Islet of Langerhans (tissue), 1 donor: ENCODE measurements at regions not wholly inside any gene's neighbourhood (a gene's known extent, or its start where the extent isn't known, plus 50 kb on each side); places are given as distances from the start of the nearest gene placed in this dataset.
"Not testable (repeated sequence)": the region's sequence is repeated elsewhere in the genome, so short reads cannot be mapped to it uniquely, and the experiment has no call there.

ENCODE experiments used
- FAIRE-seq: peaks from one replicate; lab custom pipeline; 2011; peaks lifted over from hg19 to GRCh38; lab: Jason Lieb, UNC

GRCh38 chr15:36177590-36178302 is 401.7 kb upstream of the CDIN1 start:
- peak; percentile 100 for FAIRE-seq

- FAIRE-seq = no peak
Observed at GRCh38 chr15:36178303-36178633, 401.2 kb upstream of the CDIN1 start.

- no peak for FAIRE-seq
Observed at GRCh38 chr15:36183201-36183600, 396.2 kb upstream of the CDIN1 start.

GRCh38 chr15:36185438-36185837 is 394.0 kb upstream of the CDIN1 start:
- FAIRE-seq = no peak

- FAIRE-seq = no peak
Observed at GRCh38 chr15:36185845-36186244, 393.6 kb upstream of the CDIN1 start.

- no peak for FAIRE-seq
Observed at GRCh38 chr15:36186376-36186775, 393.1 kb upstream of the CDIN1 start.

GRCh38 chr15:36191459-36191858 is 388.0 kb upstream of the CDIN1 start:
- no peak for FAIRE-seq

GRCh38 chr15:36195361-36196007 is 383.9 kb upstream of the CDIN1 start:
- FAIRE-seq = not testable (repeated sequence)

- FAIRE-seq = peak; percentile 49
Observed at GRCh38 chr15:36208868-36209582, 370.4 kb upstream of the CDIN1 start.

- FAIRE-seq = no peak
Observed at GRCh38 chr15:36210426-36210825, 369.0 kb upstream of the CDIN1 start.

- no peak for FAIRE-seq
Observed at GRCh38 chr15:36218322-36218721, 361.1 kb upstream of the CDIN1 start.

- FAIRE-seq = no peak
Observed at GRCh38 chr15:36218991-36219390, 360.4 kb upstream of the CDIN1 start.

GRCh38 chr15:36221992-36222391 is 357.4 kb upstream of the CDIN1 start:
- FAIRE-seq = no peak

GRCh38 chr15:36230776-36231175 is 348.6 kb upstream of the CDIN1 start:
- no peak for FAIRE-seq

- FAIRE-seq = no peak
Observed at GRCh38 chr15:36232491-36232890, 346.9 kb upstream of the CDIN1 start.

GRCh38 chr15:36234743-36235142 is 344.7 kb upstream of the CDIN1 start:
- FAIRE-seq = no peak

GRCh38 chr15:36235173-36235572 is 344.3 kb upstream of the CDIN1 start:
- no peak for FAIRE-seq

- FAIRE-seq = no peak
Observed at GRCh38 chr15:36239509-36239908, 339.9 kb upstream of the CDIN1 start.

GRCh38 chr15:36251450-36251849 is 328.0 kb upstream of the CDIN1 start:
- no peak for FAIRE-seq

- FAIRE-seq = no peak
Observed at GRCh38 chr15:36252146-36252711, 327.2 kb upstream of the CDIN1 start.

GRCh38 chr15:36254426-36254825 is 325.0 kb upstream of the CDIN1 start:
- no peak for FAIRE-seq

GRCh38 chr15:36256404-36256807 is 323.0 kb upstream of the CDIN1 start:
- no peak for FAIRE-seq

- no peak for FAIRE-seq
Observed at GRCh38 chr15:36263666-36264065, 315.8 kb upstream of the CDIN1 start.
